GM12878 (cell line): ENCODE measurements at regions not wholly inside any gene's neighbourhood (a gene's known extent, or its start where the extent isn't known, plus 50 kb on each side); places are given as distances from the start of the nearest gene placed in this dataset.

Source experiments
- ATAC-seq: fragments of 200-7000 bp; cut with Tn5 transposase; 3 replicates; pipeline ENCODE4 v1.9.1; 2020; ENCODE audit warnings: mild to moderate bottlenecking, moderate library complexity
- BruUV-seq: library from RNA; stranded (reverse); fragments of 400-500 nt; replicated peaks from 2 replicates; lab custom pipeline; 2021; lab: Mats Ljungman, UMichigan
- CTCF ChIA-PET: fragments of 300-600 bp; sonication (Branson Sonifier 250); formaldehyde crosslinking; extraction: SDS; loops from one replicate; lab custom pipeline; 2021; ENCODE audit warnings: inconsistent platforms; lab: Yijun Ruan, JAX
- POLR2A ChIA-PET: fragments of 350-600 bp; formaldehyde crosslinking; extraction: SDS; loops from one replicate; lab custom pipeline; 2021; ENCODE audit warnings: inconsistent platforms; lab: Charles Lee
- RAD21 ChIA-PET: fragments of 300-600 bp; sonication (Branson Sonifier 250); formaldehyde crosslinking; loops from one replicate; lab custom pipeline; 2023; ENCODE audit warnings: antibody characterized with exemption; ENCODE audit not compliant: unreplicated experiment; lab: Charles Lee
- SMC1A ChIA-PET: fragments of 300-600 bp; sonication (Branson Sonifier 250); formaldehyde crosslinking; loops from one replicate; lab custom pipeline; 2023; ENCODE audit not compliant: unreplicated experiment, uncharacterized antibody; lab: Charles Lee
- DNase-seq: peaks from one replicate; pipeline ENCODE4 v3.0.0-alpha.2; 2011; ENCODE audit warnings: low read depth, low spot score
- FAIRE-seq: peaks from 3 replicates; lab custom pipeline; 2011; peaks lifted over from hg19 to GRCh38; lab: Jason Lieb, UNC
- H2AFZ ChIP-seq: 2 replicates; pipeline ENCODE4 v1.6.0; 2011; ENCODE audit warnings: low read depth, low read length, control low read depth; ENCODE audit not compliant: control insufficient read depth
- H3K27ac ChIP-seq: 2 replicates; pipeline ENCODE4 v1.5.1; 2011; ENCODE audit warnings: control low read depth; ENCODE audit not compliant: control insufficient read depth, insufficient read depth
- H3K27me3 ChIP-seq, 2 experiments: replicated peaks in 1 of 2; 2 replicates each; pipeline versions ENCODE4 v1.6.0 to v1.6.1; 2011; ENCODE audit warnings: low read length in 1 of 2; ENCODE audit not compliant: control insufficient read depth in 2 of 2, insufficient read depth in 2 of 2
- H3K36me3 ChIP-seq, 2 experiments: 2 replicates each; pipeline ENCODE4 v1.5.1; 2011; ENCODE audit warnings: low read length in 1 of 2; ENCODE audit not compliant: control insufficient read depth in 2 of 2, insufficient read depth in 2 of 2
- H3K4me1 ChIP-seq: 2 replicates; pipeline ENCODE4 v1.6.1; 2011; ENCODE audit warnings: mild to moderate bottlenecking, low read length, moderate library complexity, mixed read lengths; ENCODE audit not compliant: control insufficient read depth, insufficient read depth
- H3K4me2 ChIP-seq: 2 replicates; pipeline ENCODE4 v1.6.0; 2011; ENCODE audit warnings: control low read depth; ENCODE audit not compliant: control insufficient read depth, insufficient read depth
- H3K4me3 ChIP-seq: fragments of 200-600 bp; sonication (generic); 2 replicates; pipeline ENCODE4 v1.5.1; 2016
- H3K79me2 ChIP-seq: 2 replicates; pipeline ENCODE4 v1.6.0; 2011; ENCODE audit warnings: low read length; ENCODE audit not compliant: control insufficient read depth, insufficient read depth
- H3K9ac ChIP-seq: 2 replicates; pipeline ENCODE4 v1.8.0; 2011; ENCODE audit warnings: low read length, control low read depth, mixed read lengths; ENCODE audit not compliant: control insufficient read depth, insufficient read depth
- H3K9me3 ChIP-seq: replicated peaks from 3 replicates; pipeline ENCODE4 v1.5.1; 2011; ENCODE audit warnings: mild to moderate bottlenecking, low read length; ENCODE audit not compliant: control insufficient read depth, insufficient read depth
- H4K20me1 ChIP-seq: 2 replicates; pipeline ENCODE4 v1.6.0; 2011; ENCODE audit not compliant: control insufficient read depth, insufficient read depth
- CBX3 ChIP-seq: fragments of 200-600 bp; sonication (generic); IDR thresholded peaks from 2 replicates; pipeline ENCODE4 v1.6.1; 2016; ENCODE audit warnings: low read depth, borderline replicate concordance
- CREB1 ChIP-seq: IDR thresholded peaks from 2 replicates; pipeline ENCODE4 v1.6.1; 2012; ENCODE audit warnings: low read depth, mild to moderate bottlenecking, inconsistent platforms
- EED ChIP-seq: sonication (generic); IDR thresholded peaks from 2 replicates; pipeline ENCODE4 v1.6.1; 2016; ENCODE audit warnings: antibody characterized with exemption, low read depth
- ETV6 ChIP-seq, 2 experiments: fragments of 450-650 bp in 1 of 2; IDR thresholded peaks in 1 of 2; conservative IDR thresholded peaks in 1 of 2; 2 replicates each; pipeline ENCODE4 v1.6.1; 2014; ENCODE audit warnings: antibody characterized with exemption in 1 of 2, borderline replicate concordance in 1 of 2, low read depth in 1 of 2, mild to moderate bottlenecking in 1 of 2, moderate library complexity in 1 of 2
- HDAC6 ChIP-seq: fragments of 200-600 bp; sonication (generic); IDR thresholded peaks from one replicate; pipeline ENCODE4 v1.8.0; 2017; ENCODE audit warnings: antibody characterized with exemption; ENCODE audit not compliant: unreplicated experiment
- JUNB ChIP-seq: IDR thresholded peaks from 2 replicates; pipeline ENCODE4 v1.6.1; 2016; ENCODE audit warnings: antibody characterized with exemption, mild to moderate bottlenecking
- MTA3 ChIP-seq: IDR thresholded peaks from 2 replicates; pipeline ENCODE4 v1.6.1; 2012; ENCODE audit warnings: low read length, inconsistent platforms, borderline replicate concordance
- NFIC ChIP-seq: IDR thresholded peaks from 2 replicates; pipeline ENCODE4 v1.6.1; 2012; ENCODE audit warnings: low read depth, mild to moderate bottlenecking, inconsistent platforms, low read length, moderate library complexity
- RUNX3 ChIP-seq: IDR thresholded peaks from 2 replicates; pipeline ENCODE4 v1.6.1; 2012; ENCODE audit warnings: low read length, inconsistent platforms
- WGBS: methylation state at CpG from one replicate; pipeline ENCODE4 v1.1.6; 2016; ENCODE audit warnings: low lambda C conversion rate; ENCODE audit not compliant: insufficient replicate concordance, insufficient coverage; ENCODE audit errors: missing lambda C conversion rate; 5-methylcytosine and 5-hydroxymethylcytosine counted together
- in situ Hi-C: fragments of 300-500 bp; cut with MboI; formaldehyde crosslinking; loops from 9 replicates; pipeline ENCODE4 v1.14.3; 2018; ENCODE audit warnings: mixed read lengths
- intact Hi-C: fragments of 100-400 bp; cut with micrococcal nuclease; formaldehyde crosslinking; loops from one replicate; pipeline ENCODE4 v1.14.2; 2022; ENCODE audit not compliant: unreplicated experiment
- TF ChIP-seq, protein P1 (sequence below): fragments of 450-650 bp; IDR thresholded peaks from 2 replicates; pipeline ENCODE4 v1.6.1; 2016; ENCODE audit warnings: mild to moderate bottlenecking
- TF ChIP-seq, protein P2 (sequence below): fragments of 450-650 bp; formaldehyde crosslinking; IDR thresholded peaks from 2 replicates; pipeline ENCODE4 v1.4.0; 2022; ENCODE audit warnings: mild to moderate bottlenecking, moderate library complexity

- Histone ChIP-seq H2AFZ (peak overlapping the region; percentile 52), H3K27me3 (no peaks in the 10 kb centered on the region), H3K9me3 (no peaks in the 10 kb centered on the region; the same call in 2 of the 3 replicates), H3K27ac (0 out of 2 replicates have a peak overlapping the region, but pooled peaks have one; percentile 31), H3K9ac (no peak overlapping the region), H3K4me2 (no peak overlapping the region), H3K79me2 (no peaks in the 10 kb centered on the region), H3K4me3 (no peak overlapping the region), H4K20me1 (no peaks in the 10 kb centered on the region), H3K36me3 (no peaks in the 10 kb centered on the region), H3K4me1 (peaks cover 18% of the 10 kb centered on the region)
- ATAC-seq (peak; percentile 82), DNase-seq (no peak), FAIRE-seq (peak; percentile 7)
- 52% methylated on average over 19 of the region's 19 CpGs for WGBS
- ChIA-PET POLR2A (no interaction called here), RAD21 (interaction anchor here (0.8 kb wide), 1 partner anchor 8 kb away, joined by 3 read pairs; no protein-coding TSS in a partner anchor), SMC1A (interaction anchor here (0.5 to 0.7 kb wide), 2 partner anchors 29 to 47 kb away, joined by 3 to 4 read pairs; no protein-coding TSS in a partner anchor), CTCF (interaction anchor here (2.3 kb wide), 1 partner anchor 31 kb away, joined by 7 read pairs; no protein-coding TSS in a partner anchor)
- intact Hi-C loops (no loop called here), in situ Hi-C loops (no loop called here)
- TF ChIP-seq CBX3 (no peak), MTA3 (peak; percentile 63; the same call in 1 of the 2 replicates), NFIC (peak; percentile 61), JUNB (peak; percentile 74), EED (peak; percentile 84), RUNX3 (peak; percentile 42), ETV6 (conservative IDR thresholded peaks at IDR 0.05 in 1 of 2, IDR thresholded peaks at IDR 0.05 in 1 of 2; ENCODE audit: borderline replicate concordance in 1 of 2, low read depth in 1 of 2) (peak in 1 of 2 experiments; percentile 52; a peak in 1 of 4 replicates), CREB1 (0 out of 2 replicates have a peak, but pooled peaks have one; percentile 9), HDAC6 (no peak)
- TF ChIP-seq, protein P1, sequence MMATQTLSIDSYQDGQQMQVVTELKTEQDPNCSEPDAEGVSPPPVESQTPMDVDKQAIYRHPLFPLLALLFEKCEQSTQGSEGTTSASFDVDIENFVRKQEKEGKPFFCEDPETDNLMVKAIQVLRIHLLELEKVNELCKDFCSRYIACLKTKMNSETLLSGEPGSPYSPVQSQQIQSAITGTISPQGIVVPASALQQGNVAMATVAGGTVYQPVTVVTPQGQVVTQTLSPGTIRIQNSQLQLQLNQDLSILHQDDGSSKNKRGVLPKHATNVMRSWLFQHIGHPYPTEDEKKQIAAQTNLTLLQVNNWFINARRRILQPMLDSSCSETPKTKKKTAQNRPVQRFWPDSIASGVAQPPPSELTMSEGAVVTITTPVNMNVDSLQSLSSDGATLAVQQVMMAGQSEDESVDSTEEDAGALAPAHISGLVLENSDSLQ: 0 out of 2 replicates have a peak, but pooled peaks have one; percentile 19
- TF ChIP-seq, protein P2, sequence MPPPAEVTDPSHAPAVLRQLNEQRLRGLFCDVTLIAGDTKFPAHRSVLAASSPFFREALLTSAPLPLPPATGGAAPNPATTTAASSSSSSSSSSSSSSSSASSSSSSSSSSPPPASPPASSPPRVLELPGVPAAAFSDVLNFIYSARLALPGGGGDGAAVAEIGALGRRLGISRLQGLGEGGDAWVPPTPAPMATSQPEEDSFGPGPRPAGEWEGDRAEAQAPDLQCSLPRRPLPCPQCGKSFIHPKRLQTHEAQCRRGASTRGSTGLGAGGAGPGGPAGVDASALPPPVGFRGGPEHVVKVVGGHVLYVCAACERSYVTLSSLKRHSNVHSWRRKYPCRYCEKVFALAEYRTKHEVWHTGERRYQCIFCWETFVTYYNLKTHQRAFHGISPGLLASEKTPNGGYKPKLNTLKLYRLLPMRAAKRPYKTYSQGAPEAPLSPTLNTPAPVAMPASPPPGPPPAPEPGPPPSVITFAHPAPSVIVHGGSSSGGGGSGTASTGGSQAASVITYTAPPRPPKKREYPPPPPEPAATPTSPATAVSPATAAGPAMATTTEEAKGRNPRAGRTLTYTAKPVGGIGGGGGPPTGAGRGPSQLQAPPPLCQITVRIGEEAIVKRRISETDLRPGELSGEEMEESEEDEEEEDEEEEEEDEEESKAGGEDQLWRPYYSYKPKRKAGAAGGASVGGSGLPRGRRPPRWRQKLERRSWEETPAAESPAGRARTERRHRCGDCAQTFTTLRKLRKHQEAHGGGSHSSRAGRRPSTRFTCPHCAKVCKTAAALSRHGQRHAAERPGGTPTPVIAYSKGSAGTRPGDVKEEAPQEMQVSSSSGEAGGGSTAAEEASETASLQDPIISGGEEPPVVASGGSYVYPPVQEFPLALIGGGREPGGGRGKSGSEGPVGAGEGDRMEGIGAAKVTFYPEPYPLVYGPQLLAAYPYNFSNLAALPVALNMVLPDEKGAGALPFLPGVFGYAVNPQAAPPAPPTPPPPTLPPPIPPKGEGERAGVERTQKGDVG (CRISPR knock-in tag): no peak
- no TSS peak for BruUV-seq
Measured at GRCh38 chr6:27720607-27721580, 191.3 kb downstream of the OR2B2 start.
